CD4-positive, alpha-beta T cell (primary cell): ENCODE measurements at regions not wholly inside any gene's neighbourhood (a gene's known extent, or its start where the extent isn't known, plus 50 kb on each side); places are given as distances from the start of the nearest gene placed in this dataset.

Experiments
- ATAC-seq: fragments of 200-7000 bp; cut with Tn5 transposase; one replicate; pipeline ENCODE4 v1.10.0; 2022; ENCODE audit warnings: mild to moderate bottlenecking; ENCODE audit not compliant: poor library complexity
- CTCF ChIA-PET: fragments of 350-600 bp; sonication (Branson Sonifier 250); formaldehyde crosslinking; loops from one replicate; lab custom pipeline; 2021; ENCODE audit warnings: antibody characterized with exemption, inconsistent platforms; lab: Charles Lee
- POLR2A ChIA-PET: fragments of 350-600 bp; sonication (Branson Sonifier 250); formaldehyde crosslinking; loops from one replicate; lab custom pipeline; 2021; ENCODE audit warnings: antibody characterized with exemption, inconsistent platforms; lab: Charles Lee
- DNase-seq, 14 experiments: peaks; one replicate each; pipeline ENCODE4 v3.0.0-alpha.2; 2013 to 2020; ENCODE audit warnings: mixed read lengths in 2 of 14
- H3K27ac ChIP-seq, 2 donors: one replicate each; pipeline versions ENCODE4 v1.5.1 to v1.7.0; 2013; ENCODE audit warnings: low read length in 2 of 2, low read depth in 1 of 2, mild to moderate bottlenecking in 1 of 2
- H3K27me3 ChIP-seq, 2 experiments: 1 replicate in 1 of 2; 2 replicates in 1 of 2; pipeline versions ENCODE4 v1.6.1 to v1.7.0; 2013; ENCODE audit warnings: low read length in 2 of 2, control low read depth in 1 of 2, mild to moderate bottlenecking in 1 of 2, moderate library complexity in 1 of 2; ENCODE audit not compliant: insufficient read depth in 2 of 2, control insufficient read depth in 1 of 2
- H3K36me3 ChIP-seq: one replicate; pipeline ENCODE4 v1.6.1; 2013; ENCODE audit warnings: low read length, control low read depth; ENCODE audit not compliant: insufficient read depth
- H3K4me1 ChIP-seq: one replicate; pipeline ENCODE4 v1.6.1; 2013; ENCODE audit warnings: low read length, control low read depth; ENCODE audit not compliant: insufficient read depth
- H3K4me3 ChIP-seq: one replicate; pipeline ENCODE4 v1.5.1; 2013; ENCODE audit warnings: mild to moderate bottlenecking, low read length, moderate library complexity
- H3K9me3 ChIP-seq, 2 experiments: 1 replicate in 1 of 2; 2 replicates in 1 of 2; pipeline versions ENCODE4 v1.6.1 to v1.7.0; 2013; ENCODE audit warnings: low read length in 2 of 2, mild to moderate bottlenecking in 2 of 2, control low read depth in 1 of 2, moderate library complexity in 1 of 2; ENCODE audit not compliant: control insufficient read depth in 1 of 2, insufficient read depth in 1 of 2
- H3K27ac Mint-ChIP-seq: one replicate; pipeline ENCODE4 v1.8.0; 2020; ENCODE audit warnings: mixed read lengths
- H3K27me3 Mint-ChIP-seq: one replicate; pipeline ENCODE4 v1.8.0; 2021; ENCODE audit warnings: mixed read lengths
- H3K36me3 Mint-ChIP-seq: one replicate; pipeline ENCODE4 v1.8.0; 2021; ENCODE audit warnings: low read depth, mixed read lengths
- H3K4me1 Mint-ChIP-seq: one replicate; pipeline ENCODE4 v1.8.0; 2021; ENCODE audit warnings: low read depth, mixed read lengths
- H3K4me3 Mint-ChIP-seq: one replicate; pipeline ENCODE4 v1.8.0; 2020; ENCODE audit warnings: mild to moderate bottlenecking, mixed read lengths
- H3K9me3 Mint-ChIP-seq: one replicate; pipeline ENCODE4 v1.8.0; 2020; ENCODE audit warnings: mixed read lengths
- intact Hi-C, 2 experiments: fragments of 100-400 bp; cut with DNase I in 1 of 2; cut with micrococcal nuclease in 1 of 2; formaldehyde crosslinking; loops; one replicate each; pipeline versions ENCODE4 v1.15.1 to v1.9.0; 2023 to 2025; cut with DNase I, micrococcal nuclease
- TF ChIP-seq, protein P1 (sequence below): fragments of 200-600 bp; IDR thresholded peaks from one replicate; pipeline ENCODE4 v1.8.0; 2022; ENCODE audit warnings: antibody characterized with exemption, mild to moderate bottlenecking

DNA sequence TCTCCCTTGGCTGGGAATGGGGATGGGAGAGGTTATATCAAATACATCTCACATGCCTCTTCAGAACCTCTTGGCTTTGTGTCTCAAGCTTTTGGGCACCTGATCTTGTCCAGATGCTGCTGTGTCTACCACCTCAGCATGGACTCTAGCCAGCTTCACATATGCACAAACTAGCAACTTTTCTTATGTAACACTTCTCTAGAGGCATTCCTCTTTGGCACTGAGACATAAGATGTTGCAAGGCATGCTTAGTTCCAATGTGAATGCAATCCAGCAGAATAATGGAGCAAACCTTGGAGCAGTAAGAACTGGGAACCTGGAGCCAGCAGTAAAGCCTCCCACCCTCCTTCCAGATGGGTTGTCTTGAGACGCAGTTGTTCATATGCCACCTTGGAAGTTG is 113.4 kb upstream of the TMEM47 start:
- TF ChIP-seq, protein P1, sequence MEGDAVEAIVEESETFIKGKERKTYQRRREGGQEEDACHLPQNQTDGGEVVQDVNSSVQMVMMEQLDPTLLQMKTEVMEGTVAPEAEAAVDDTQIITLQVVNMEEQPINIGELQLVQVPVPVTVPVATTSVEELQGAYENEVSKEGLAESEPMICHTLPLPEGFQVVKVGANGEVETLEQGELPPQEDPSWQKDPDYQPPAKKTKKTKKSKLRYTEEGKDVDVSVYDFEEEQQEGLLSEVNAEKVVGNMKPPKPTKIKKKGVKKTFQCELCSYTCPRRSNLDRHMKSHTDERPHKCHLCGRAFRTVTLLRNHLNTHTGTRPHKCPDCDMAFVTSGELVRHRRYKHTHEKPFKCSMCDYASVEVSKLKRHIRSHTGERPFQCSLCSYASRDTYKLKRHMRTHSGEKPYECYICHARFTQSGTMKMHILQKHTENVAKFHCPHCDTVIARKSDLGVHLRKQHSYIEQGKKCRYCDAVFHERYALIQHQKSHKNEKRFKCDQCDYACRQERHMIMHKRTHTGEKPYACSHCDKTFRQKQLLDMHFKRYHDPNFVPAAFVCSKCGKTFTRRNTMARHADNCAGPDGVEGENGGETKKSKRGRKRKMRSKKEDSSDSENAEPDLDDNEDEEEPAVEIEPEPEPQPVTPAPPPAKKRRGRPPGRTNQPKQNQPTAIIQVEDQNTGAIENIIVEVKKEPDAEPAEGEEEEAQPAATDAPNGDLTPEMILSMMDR: no peak
- no peaks in the 10 kb centered on the region for H3K36me3 ChIP-seq
- Mint-ChIP-seq H3K4me1 (no peaks in the 10 kb centered on the region), H3K4me3 (no peak overlapping the region), H3K27ac (no peak overlapping the region), H3K27me3 (no peaks in the 10 kb centered on the region), H3K36me3 (no peaks in the 10 kb centered on the region), H3K9me3 (no peaks in the 10 kb centered on the region)
- H3K4me3 ChIP-seq: no peak overlapping the region
- CTCF ChIA-PET: no interaction called here
- DNase-seq: no peak
- intact Hi-C loops: loop anchor here in 1 of 2 experiments (5.0 kb wide), 1 partner anchor 1232 kb away; no protein-coding TSS in a partner anchor
- no peak overlapping the region for H3K27ac ChIP-seq
- H3K9me3 ChIP-seq: no peaks in the 10 kb centered on the region
- H3K27me3 ChIP-seq: no peaks in the 10 kb centered on the region
- no peak for ATAC-seq
- POLR2A ChIA-PET: no interaction called here
- H3K4me1 ChIP-seq: no peaks in the 10 kb centered on the region

DNA sequence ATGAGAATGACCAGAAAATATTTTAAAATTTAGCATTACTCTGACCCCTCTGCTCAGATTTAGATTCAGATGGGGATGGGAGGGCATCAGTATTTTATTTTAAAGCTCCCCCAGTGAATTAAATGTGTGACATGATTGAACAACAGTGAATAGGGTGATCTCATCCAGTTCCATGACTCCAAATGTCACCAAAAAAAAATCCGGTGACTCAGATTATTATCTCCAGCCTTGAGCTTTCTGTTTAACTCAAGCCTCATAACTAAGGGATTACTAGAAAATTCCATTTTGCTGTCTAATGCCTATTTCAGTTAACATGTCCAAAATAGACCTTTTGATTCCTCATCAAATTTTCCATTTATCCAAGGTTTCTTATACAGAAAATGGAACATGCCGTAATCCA is 121.8 kb upstream of the TMEM47 start:
- POLR2A ChIA-PET: no interaction called here
- no peaks in the 10 kb centered on the region for H3K4me1 Mint-ChIP-seq
- intact Hi-C loops: no loop called here
- DNase-seq (no peak), ATAC-seq (no peak)
- Histone ChIP-seq H3K27ac (no peak overlapping the region), H3K9me3 (no peaks in the 10 kb centered on the region), H3K4me1 (no peaks in the 10 kb centered on the region), H3K4me3 (no peak overlapping the region), H3K27me3 (no peaks in the 10 kb centered on the region), H3K36me3 (no peaks in the 10 kb centered on the region)
- H3K36me3 Mint-ChIP-seq: no peaks in the 10 kb centered on the region
- no peak overlapping the region for H3K27ac Mint-ChIP-seq
- CTCF ChIA-PET: no interaction called here
- H3K4me3 Mint-ChIP-seq: no peak overlapping the region
- no peaks in the 10 kb centered on the region for H3K9me3 Mint-ChIP-seq
- TF ChIP-seq, protein P1: no peak
- H3K27me3 Mint-ChIP-seq: no peaks in the 10 kb centered on the region

DNA sequence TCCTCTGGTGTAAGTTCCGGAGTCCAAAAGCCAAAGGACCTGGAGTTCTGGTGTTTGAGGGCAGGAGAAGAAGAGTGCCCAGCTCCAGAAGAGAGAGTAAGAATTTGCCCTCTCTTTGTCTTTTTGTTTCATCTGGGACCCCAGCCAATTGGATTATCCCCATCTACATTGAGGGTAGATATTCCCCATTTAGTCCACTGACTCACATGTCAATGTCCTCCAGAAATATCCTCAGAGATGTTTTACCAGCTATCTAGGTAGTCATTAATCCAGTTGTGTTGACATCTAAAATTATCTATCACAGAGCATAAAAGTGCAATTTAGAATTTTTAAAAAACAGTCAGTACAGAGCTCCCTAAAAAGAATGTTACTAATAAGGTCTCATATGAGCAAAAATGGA is 132.9 kb upstream of the TMEM47 start:
- Histone ChIP-seq H3K36me3 (no peaks in the 10 kb centered on the region), H3K4me1 (no peaks in the 10 kb centered on the region), H3K9me3 (no peaks in the 10 kb centered on the region), H3K27ac (no peak overlapping the region), H3K4me3 (no peak overlapping the region), H3K27me3 (no peaks in the 10 kb centered on the region)
- H3K27me3 Mint-ChIP-seq: no peaks in the 10 kb centered on the region
- no peaks in the 10 kb centered on the region for H3K36me3 Mint-ChIP-seq
- ChIA-PET CTCF (no interaction called here), POLR2A (no interaction called here)
- no peak overlapping the region for H3K4me3 Mint-ChIP-seq
- TF ChIP-seq, protein P1: no peak
- H3K27ac Mint-ChIP-seq: no peak overlapping the region
- ATAC-seq (no peak), DNase-seq (no peak)
- no peaks in the 10 kb centered on the region for H3K9me3 Mint-ChIP-seq
- intact Hi-C loops: no loop called here
- no peaks in the 10 kb centered on the region for H3K4me1 Mint-ChIP-seq
